ENCODE measurements at regions not wholly inside any gene's neighbourhood (a gene's known extent, or its start where the extent isn't known, plus 50 kb on each side); places are given as distances from the start of the nearest gene placed in this dataset.

GRCh38 chr5:60285910-60286309 is 392.4 kb upstream of the PDE4D start:
- Histone ChIP-seq H3K9me3 (ENCODE audit: control insufficient read depth in 4 of 4, insufficient read depth in 3 of 4, low read length in 3 of 4) (no peaks in the 10 kb centered on the region), H3K27ac (ENCODE audit: low read depth in 1 of 2, low read length in 1 of 2) (no peak overlapping the region), H3K36me3 (ENCODE audit: control insufficient read depth in 4 of 4, insufficient read depth in 4 of 4, low read length in 4 of 4) (no peaks in the 10 kb centered on the region), H3K4me1 (ENCODE audit: control insufficient read depth in 5 of 5, insufficient read depth in 5 of 5, low read length in 5 of 5) (no peaks in the 10 kb centered on the region), H3K4me3 (no peak overlapping the region), H3K27me3 (ENCODE audit: control insufficient read depth in 3 of 3, insufficient read depth in 3 of 3, low read length in 2 of 3) (no peaks in the 10 kb centered on the region), H3K9ac (ENCODE audit: insufficient read depth in 1 of 2, low read length in 2 of 2) (no peak overlapping the region)
- no peak for ATAC-seq (ENCODE audit: insufficient read depth, low FRiP score)
- no peak for TF ChIP-seq CTCF (IDR thresholded peaks at IDR 0.05; ENCODE audit: control extremely low read depth, extremely low read depth)
- no peak for DNase-seq
- 74 to 75% methylated on average over 5 of the region's 5 CpGs for WGBS, 2 donors

GRCh38 chr5:60280943-60281342 is 387.4 kb upstream of the PDE4D start:
- Histone ChIP-seq H3K27ac (ENCODE audit: low read depth in 1 of 2, low read length in 1 of 2) (no peak overlapping the region), H3K4me3 (no peak overlapping the region), H3K27me3 (ENCODE audit: control insufficient read depth in 3 of 3, insufficient read depth in 3 of 3, low read length in 2 of 3) (no peaks in the 10 kb centered on the region), H3K4me1 (ENCODE audit: control insufficient read depth in 5 of 5, insufficient read depth in 5 of 5, low read length in 5 of 5) (no peaks in the 10 kb centered on the region), H3K9ac (ENCODE audit: insufficient read depth in 1 of 2, low read length in 2 of 2) (no peak overlapping the region), H3K36me3 (ENCODE audit: control insufficient read depth in 4 of 4, insufficient read depth in 4 of 4, low read length in 4 of 4) (no peaks in the 10 kb centered on the region), H3K9me3 (ENCODE audit: control insufficient read depth in 4 of 4, insufficient read depth in 3 of 4, low read length in 3 of 4) (no peaks in the 10 kb centered on the region)
- WGBS, 2 donors, result 69 to 71% methylated on average over 4 of the region's 4 CpGs
- no peak for ATAC-seq (ENCODE audit: insufficient read depth, low FRiP score)
- TF ChIP-seq CTCF (IDR thresholded peaks at IDR 0.05; ENCODE audit: control extremely low read depth, extremely low read depth), result no peak
- DNase-seq, result no peak

GRCh38 chr5:60277941-60278340 is 384.4 kb upstream of the PDE4D start:
- H3K27ac ChIP-seq (ENCODE audit: low read depth in 1 of 2, low read length in 1 of 2), result no peak overlapping the region
- DNase-seq, result no peak
- no peaks in the 10 kb centered on the region for H3K9me3 ChIP-seq (ENCODE audit: control insufficient read depth in 4 of 4, insufficient read depth in 3 of 4, low read length in 3 of 4)
- TF ChIP-seq CTCF (IDR thresholded peaks at IDR 0.05; ENCODE audit: control extremely low read depth, extremely low read depth), result no peak
- no peak overlapping the region for H3K9ac ChIP-seq (ENCODE audit: insufficient read depth in 1 of 2, low read length in 2 of 2)
- ATAC-seq (ENCODE audit: insufficient read depth, low FRiP score), result no peak
- no peaks in the 10 kb centered on the region for H3K4me1 ChIP-seq (ENCODE audit: control insufficient read depth in 5 of 5, insufficient read depth in 5 of 5, low read length in 5 of 5)
- H3K27me3 ChIP-seq (ENCODE audit: control insufficient read depth in 3 of 3, insufficient read depth in 3 of 3, low read length in 2 of 3), result no peaks in the 10 kb centered on the region
- H3K4me3 ChIP-seq, result no peak overlapping the region
- H3K36me3 ChIP-seq (ENCODE audit: control insufficient read depth in 4 of 4, insufficient read depth in 4 of 4, low read length in 4 of 4), result no peaks in the 10 kb centered on the region

GRCh38 chr5:60274747-60275146 is 381.2 kb upstream of the PDE4D start:
- Histone ChIP-seq H3K9ac (ENCODE audit: insufficient read depth in 1 of 2, low read length in 2 of 2) (no peak overlapping the region), H3K36me3 (ENCODE audit: control insufficient read depth in 4 of 4, insufficient read depth in 4 of 4, low read length in 4 of 4) (no peaks in the 10 kb centered on the region), H3K4me3 (no peak overlapping the region), H3K4me1 (ENCODE audit: control insufficient read depth in 5 of 5, insufficient read depth in 5 of 5, low read length in 5 of 5) (no peaks in the 10 kb centered on the region), H3K9me3 (ENCODE audit: control insufficient read depth in 4 of 4, insufficient read depth in 3 of 4, low read length in 3 of 4) (no peaks in the 10 kb centered on the region), H3K27me3 (ENCODE audit: control insufficient read depth in 3 of 3, insufficient read depth in 3 of 3, low read length in 2 of 3) (no peaks in the 10 kb centered on the region), H3K27ac (ENCODE audit: low read depth in 1 of 2, low read length in 1 of 2) (no peak overlapping the region)
- no peak for DNase-seq
- TF ChIP-seq CTCF (IDR thresholded peaks at IDR 0.05; ENCODE audit: control extremely low read depth, extremely low read depth), result no peak
- ATAC-seq (ENCODE audit: insufficient read depth, low FRiP score), result no peak

Measured in lung (tissue), 11 donors.